ENCODE measurements at regions not wholly inside any gene's neighbourhood (a gene's known extent, or its start where the extent isn't known, plus 50 kb on each side); places are given as distances from the start of the nearest gene placed in this dataset.

- H3K27me3 ChIP-seq (ENCODE audit: low read depth, low read length), result no peaks in the 10 kb centered on the region
- H3K4me1 ChIP-seq (ENCODE audit: low read length), result no peaks in the 10 kb centered on the region
- no peak overlapping the region for H3K4me3 ChIP-seq (ENCODE audit: low read length)
- H4K20me1 ChIP-seq (ENCODE audit: insufficient read depth, low read length), result no peaks in the 10 kb centered on the region
- peaks cover 5% of the 10 kb centered on the region; the same call in 1 of the 2 replicates for H3K9me3 ChIP-seq (ENCODE audit: insufficient read depth, low read length)
- no peaks in the 10 kb centered on the region for H3K79me2 ChIP-seq (ENCODE audit: low read length)
- no peaks in the 10 kb centered on the region for H3K36me3 ChIP-seq (replicated peaks; ENCODE audit: low read depth, low read length)
- H3K4me2 ChIP-seq (ENCODE audit: low read length), result no peak overlapping the region
- H3K9ac ChIP-seq (ENCODE audit: low read length), result no peak overlapping the region
- no peak overlapping the region for H2AFZ ChIP-seq (ENCODE audit: low read depth, low read length)
- no peak overlapping the region for H3K27ac ChIP-seq (ENCODE audit: low read length)
- TF ChIP-seq, protein P1, sequence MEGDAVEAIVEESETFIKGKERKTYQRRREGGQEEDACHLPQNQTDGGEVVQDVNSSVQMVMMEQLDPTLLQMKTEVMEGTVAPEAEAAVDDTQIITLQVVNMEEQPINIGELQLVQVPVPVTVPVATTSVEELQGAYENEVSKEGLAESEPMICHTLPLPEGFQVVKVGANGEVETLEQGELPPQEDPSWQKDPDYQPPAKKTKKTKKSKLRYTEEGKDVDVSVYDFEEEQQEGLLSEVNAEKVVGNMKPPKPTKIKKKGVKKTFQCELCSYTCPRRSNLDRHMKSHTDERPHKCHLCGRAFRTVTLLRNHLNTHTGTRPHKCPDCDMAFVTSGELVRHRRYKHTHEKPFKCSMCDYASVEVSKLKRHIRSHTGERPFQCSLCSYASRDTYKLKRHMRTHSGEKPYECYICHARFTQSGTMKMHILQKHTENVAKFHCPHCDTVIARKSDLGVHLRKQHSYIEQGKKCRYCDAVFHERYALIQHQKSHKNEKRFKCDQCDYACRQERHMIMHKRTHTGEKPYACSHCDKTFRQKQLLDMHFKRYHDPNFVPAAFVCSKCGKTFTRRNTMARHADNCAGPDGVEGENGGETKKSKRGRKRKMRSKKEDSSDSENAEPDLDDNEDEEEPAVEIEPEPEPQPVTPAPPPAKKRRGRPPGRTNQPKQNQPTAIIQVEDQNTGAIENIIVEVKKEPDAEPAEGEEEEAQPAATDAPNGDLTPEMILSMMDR (IDR thresholded peaks at IDR 0.05; ENCODE audit: low read depth, low read length), result no peak
- no peak for TF ChIP-seq EZH2phosphoT487 (IDR thresholded peaks at IDR 0.05; ENCODE audit: low read depth)
Measured at GRCh38 chr2:60226191-60226590, 327.3 kb downstream of the BCL11A start.

- Histone ChIP-seq H4K20me1 (ENCODE audit: insufficient read depth, low read length) (no peaks in the 10 kb centered on the region), H3K27me3 (ENCODE audit: low read depth, low read length) (no peaks in the 10 kb centered on the region)
Measured at GRCh38 chr2:60223859-60224258, 329.6 kb downstream of the BCL11A start.

DNA sequence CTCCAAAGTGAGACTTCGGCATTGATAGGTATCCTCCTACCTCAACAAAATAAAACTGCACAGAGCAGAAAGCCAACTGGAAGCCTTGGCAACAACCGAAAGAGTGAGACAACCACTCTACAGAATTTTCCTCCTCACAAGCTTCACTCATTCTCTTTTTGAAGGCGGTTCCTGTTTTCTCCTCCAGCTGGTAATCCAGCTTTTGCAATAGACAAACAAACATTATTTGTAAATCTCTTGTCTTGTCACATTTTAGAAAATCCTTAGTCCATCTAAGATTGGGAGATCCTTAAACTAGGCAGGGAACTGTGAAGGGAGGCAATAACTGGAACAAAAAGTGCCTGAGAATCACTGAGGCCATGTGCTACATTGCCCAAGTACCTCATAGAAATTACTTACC, 332.4 kb downstream of the BCL11A start:
- Histone ChIP-seq H3K9ac (ENCODE audit: low read length) (no peak overlapping the region), H3K4me1 (ENCODE audit: low read length) (no peaks in the 10 kb centered on the region), H3K36me3 (replicated peaks; ENCODE audit: low read depth, low read length) (no peaks in the 10 kb centered on the region), H2AFZ (ENCODE audit: low read depth, low read length) (no peak overlapping the region), H3K27me3 (ENCODE audit: low read depth, low read length) (no peaks in the 10 kb centered on the region), H3K79me2 (ENCODE audit: low read length) (no peaks in the 10 kb centered on the region), H3K4me3 (ENCODE audit: low read length) (no peak overlapping the region), H3K27ac (ENCODE audit: low read length) (no peak overlapping the region), H4K20me1 (ENCODE audit: insufficient read depth, low read length) (no peaks in the 10 kb centered on the region), H3K9me3 (ENCODE audit: insufficient read depth, low read length) (no peaks in the 10 kb centered on the region), H3K4me2 (ENCODE audit: low read length) (no peak overlapping the region)
- TF ChIP-seq, protein P1 (IDR thresholded peaks at IDR 0.05; ENCODE audit: low read depth, low read length), result no peak
- TF ChIP-seq EZH2phosphoT487 (IDR thresholded peaks at IDR 0.05; ENCODE audit: low read depth), result no peak

More at GRCh38 chr2:60223859-60224258, 329.6 kb downstream of the BCL11A start:
- TF ChIP-seq, protein P1 (IDR thresholded peaks at IDR 0.05; ENCODE audit: low read depth, low read length), result no peak
- TF ChIP-seq EZH2phosphoT487 (IDR thresholded peaks at IDR 0.05; ENCODE audit: low read depth), result no peak
- Histone ChIP-seq H2AFZ (ENCODE audit: low read depth, low read length) (no peak overlapping the region), H3K9ac (ENCODE audit: low read length) (no peak overlapping the region), H3K79me2 (ENCODE audit: low read length) (no peaks in the 10 kb centered on the region), H3K4me2 (ENCODE audit: low read length) (no peak overlapping the region), H3K4me3 (ENCODE audit: low read length) (no peak overlapping the region), H3K27ac (ENCODE audit: low read length) (no peak overlapping the region), H3K9me3 (ENCODE audit: insufficient read depth, low read length) (no peaks in the 10 kb centered on the region), H3K36me3 (replicated peaks; ENCODE audit: low read depth, low read length) (no peaks in the 10 kb centered on the region), H3K4me1 (ENCODE audit: low read length) (no peaks in the 10 kb centered on the region)

DNA sequence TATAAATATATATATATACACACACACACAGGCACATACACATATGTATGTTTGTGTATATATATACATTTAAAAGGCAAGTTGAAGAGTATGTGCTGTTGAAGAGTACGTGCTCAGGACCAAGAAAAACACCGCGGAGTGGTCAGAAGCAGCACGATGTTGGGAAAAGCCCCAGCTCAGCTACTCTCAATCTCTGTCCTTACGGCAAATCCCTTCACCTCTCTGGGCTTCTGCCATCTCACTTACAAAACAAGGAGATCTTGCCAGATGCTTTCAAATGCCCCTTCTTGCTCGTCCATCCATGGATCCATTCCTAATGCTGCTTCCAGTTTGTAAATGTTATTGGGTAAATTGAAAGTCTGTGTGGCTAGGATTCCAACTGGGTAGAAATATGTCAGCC, 333.9 kb downstream of the BCL11A start:
- no peak overlapping the region for H2AFZ ChIP-seq (ENCODE audit: low read depth, low read length)
- H3K9ac ChIP-seq (ENCODE audit: low read length), result no peak overlapping the region
- H4K20me1 ChIP-seq (ENCODE audit: insufficient read depth, low read length), result no peaks in the 10 kb centered on the region
- no peaks in the 10 kb centered on the region for H3K79me2 ChIP-seq (ENCODE audit: low read length)
- H3K36me3 ChIP-seq (replicated peaks; ENCODE audit: low read depth, low read length), result no peaks in the 10 kb centered on the region
- H3K4me3 ChIP-seq (ENCODE audit: low read length), result no peak overlapping the region
- no peaks in the 10 kb centered on the region for H3K27me3 ChIP-seq (ENCODE audit: low read depth, low read length)
- TF ChIP-seq, protein P1 (IDR thresholded peaks at IDR 0.05; ENCODE audit: low read depth, low read length), result no peak
- TF ChIP-seq EZH2phosphoT487 (IDR thresholded peaks at IDR 0.05; ENCODE audit: low read depth), result no peak
- H3K4me2 ChIP-seq (ENCODE audit: low read length), result no peak overlapping the region
- H3K27ac ChIP-seq (ENCODE audit: low read length), result no peak overlapping the region
- H3K9me3 ChIP-seq (ENCODE audit: insufficient read depth, low read length), result no peaks in the 10 kb centered on the region
- no peaks in the 10 kb centered on the region for H3K4me1 ChIP-seq (ENCODE audit: low read length)

Measured in OCI-LY3 (cell line).